ENCODE measurements at regions not wholly inside any gene's neighbourhood (a gene's known extent, or its start where the extent isn't known, plus 50 kb on each side); places are given as distances from the start of the nearest gene placed in this dataset.
A peak's percentile ranks its signal among the peaks of the same experiment; 100 is the strongest.

DNA sequence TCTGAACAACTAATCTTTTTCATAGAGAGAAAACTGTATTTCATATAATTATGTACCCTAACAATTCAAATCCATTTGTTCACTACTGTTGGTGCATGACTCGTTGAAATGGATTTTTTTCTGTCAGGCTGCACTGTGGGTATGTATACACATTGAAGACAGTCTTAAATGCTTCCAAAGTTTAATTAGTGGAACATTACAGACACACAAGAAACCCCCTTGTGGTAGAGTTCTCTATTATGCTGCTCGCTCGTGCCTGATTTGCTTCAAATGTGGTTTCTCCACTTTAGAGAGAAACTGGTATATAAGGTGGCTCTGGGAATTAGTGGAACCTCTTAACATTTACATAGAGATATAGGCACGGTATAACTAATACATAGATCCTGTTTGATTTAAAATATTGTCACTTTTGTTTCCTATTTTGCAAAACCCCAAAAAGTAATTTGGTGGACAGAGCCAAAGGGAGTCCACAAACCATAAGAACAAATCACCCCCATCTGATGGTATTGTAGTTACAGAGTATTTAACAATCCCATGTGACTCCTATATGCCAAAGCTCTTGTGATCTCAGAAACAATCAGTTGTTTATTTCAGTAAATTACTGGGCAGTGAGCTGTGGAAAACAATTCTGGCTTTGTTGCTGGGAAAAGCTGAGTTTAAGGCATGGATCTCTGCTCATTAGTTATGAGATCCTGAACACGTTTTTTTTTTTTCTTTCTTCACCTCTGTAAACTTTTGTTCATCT, 159.5 kb downstream of the BRMS1L start:
- Histone ChIP-seq H3K9me3 (ENCODE audit: insufficient read depth, low read length, severe bottlenecking) (no peaks in the 10 kb centered on the region), H3K4me3 (ENCODE audit: low read depth in 1 of 2, low read length in 2 of 2) (no peak overlapping the region), H2AFZ (ENCODE audit: low read depth, low read length) (no peak overlapping the region), H3K79me2 (ENCODE audit: insufficient read depth, low read length) (no peaks in the 10 kb centered on the region), H3K9ac (ENCODE audit: low read depth, low read length) (no peak overlapping the region), H4K20me1 (ENCODE audit: insufficient read depth, low read length) (no peaks in the 10 kb centered on the region), H3K4me2 (ENCODE audit: insufficient read depth, low read length) (no peak overlapping the region), H3K27me3 (ENCODE audit: insufficient read depth, low read length, poor library complexity) (no peaks in the 10 kb centered on the region), H3K36me3 (ENCODE audit: insufficient read depth, low read length) (no peaks in the 10 kb centered on the region), H3K27ac (ENCODE audit: low read length) (no peak overlapping the region), H3K4me1 (ENCODE audit: insufficient read depth, low read length) (peaks cover 17% of the 10 kb centered on the region)
- DNase-seq (peak; percentile 50), ATAC-seq (ENCODE audit: insufficient read depth, low read depth) (peak; percentile 60)
- no peak for TF ChIP-seq EZH2 (IDR thresholded peaks at IDR 0.05; ENCODE audit: borderline replicate concordance, low read depth, low read length, severe bottlenecking)
- TF ChIP-seq, protein P1, sequence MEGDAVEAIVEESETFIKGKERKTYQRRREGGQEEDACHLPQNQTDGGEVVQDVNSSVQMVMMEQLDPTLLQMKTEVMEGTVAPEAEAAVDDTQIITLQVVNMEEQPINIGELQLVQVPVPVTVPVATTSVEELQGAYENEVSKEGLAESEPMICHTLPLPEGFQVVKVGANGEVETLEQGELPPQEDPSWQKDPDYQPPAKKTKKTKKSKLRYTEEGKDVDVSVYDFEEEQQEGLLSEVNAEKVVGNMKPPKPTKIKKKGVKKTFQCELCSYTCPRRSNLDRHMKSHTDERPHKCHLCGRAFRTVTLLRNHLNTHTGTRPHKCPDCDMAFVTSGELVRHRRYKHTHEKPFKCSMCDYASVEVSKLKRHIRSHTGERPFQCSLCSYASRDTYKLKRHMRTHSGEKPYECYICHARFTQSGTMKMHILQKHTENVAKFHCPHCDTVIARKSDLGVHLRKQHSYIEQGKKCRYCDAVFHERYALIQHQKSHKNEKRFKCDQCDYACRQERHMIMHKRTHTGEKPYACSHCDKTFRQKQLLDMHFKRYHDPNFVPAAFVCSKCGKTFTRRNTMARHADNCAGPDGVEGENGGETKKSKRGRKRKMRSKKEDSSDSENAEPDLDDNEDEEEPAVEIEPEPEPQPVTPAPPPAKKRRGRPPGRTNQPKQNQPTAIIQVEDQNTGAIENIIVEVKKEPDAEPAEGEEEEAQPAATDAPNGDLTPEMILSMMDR (IDR thresholded peaks at IDR 0.05; ENCODE audit: borderline replicate concordance, extremely low read depth, low read length, poor library complexity, severe bottlenecking), result peak; percentile 36

DNA sequence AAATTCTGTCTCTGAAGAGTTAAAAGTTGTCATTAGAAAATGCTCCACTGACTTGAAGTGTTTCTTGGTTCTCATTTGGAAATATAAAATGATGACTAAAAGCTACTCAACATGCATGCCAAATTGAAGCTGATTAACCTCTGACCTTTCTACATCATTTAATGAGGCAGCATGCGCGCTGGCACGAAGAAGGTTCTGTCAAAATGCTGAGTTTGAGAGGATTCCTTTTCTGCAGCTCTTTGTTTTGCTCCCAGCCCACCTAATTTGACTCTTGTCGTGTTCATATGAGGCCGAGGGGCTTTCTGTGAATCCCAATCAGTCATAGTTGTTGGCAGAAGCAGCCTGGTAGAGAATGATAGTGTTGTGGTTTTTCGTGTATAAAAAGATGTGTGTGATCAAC, 153.4 kb downstream of the BRMS1L start:
- H3K27me3 ChIP-seq (ENCODE audit: insufficient read depth, low read length, poor library complexity), result no peaks in the 10 kb centered on the region
- no peak overlapping the region for H3K27ac ChIP-seq (ENCODE audit: low read length)
- no peak overlapping the region for H3K4me3 ChIP-seq (ENCODE audit: low read depth in 1 of 2, low read length in 2 of 2)
- DNase-seq (no peak), ATAC-seq (ENCODE audit: insufficient read depth, low read depth) (no peak)
- no peaks in the 10 kb centered on the region for H3K79me2 ChIP-seq (ENCODE audit: insufficient read depth, low read length)
- H4K20me1 ChIP-seq (ENCODE audit: insufficient read depth, low read length), result no peaks in the 10 kb centered on the region
- no peak overlapping the region for H3K4me2 ChIP-seq (ENCODE audit: insufficient read depth, low read length)
- no peak overlapping the region for H3K9ac ChIP-seq (ENCODE audit: low read depth, low read length)
- H3K9me3 ChIP-seq (ENCODE audit: insufficient read depth, low read length, severe bottlenecking), result no peaks in the 10 kb centered on the region
- no peaks in the 10 kb centered on the region for H3K4me1 ChIP-seq (ENCODE audit: insufficient read depth, low read length)
- no peaks in the 10 kb centered on the region for H3K36me3 ChIP-seq (ENCODE audit: insufficient read depth, low read length)
- H2AFZ ChIP-seq (ENCODE audit: low read depth, low read length), result no peak overlapping the region
- TF ChIP-seq, protein P1 (IDR thresholded peaks at IDR 0.05; ENCODE audit: borderline replicate concordance, extremely low read depth, low read length, poor library complexity, severe bottlenecking), result no peak
- TF ChIP-seq EZH2 (IDR thresholded peaks at IDR 0.05; ENCODE audit: borderline replicate concordance, low read depth, low read length, severe bottlenecking), result no peak

DNA sequence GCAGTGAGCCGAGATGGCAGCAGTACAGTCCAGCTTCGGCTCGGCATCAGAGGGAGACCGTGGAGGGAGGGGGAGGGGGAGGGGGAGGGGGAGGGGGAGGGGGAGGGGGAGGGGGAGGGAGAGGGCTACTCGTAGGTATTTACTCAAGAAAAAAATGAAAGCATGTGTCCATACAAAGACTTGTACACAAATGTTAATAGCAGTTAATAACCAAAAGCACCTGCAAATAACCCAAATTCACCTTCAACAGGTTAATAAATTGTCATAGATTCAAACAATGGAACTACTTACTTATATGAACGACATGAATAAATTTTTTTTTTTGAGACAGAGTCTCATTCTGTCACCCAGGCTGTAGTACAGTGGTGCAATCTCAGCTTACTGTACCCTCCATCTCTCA, 152.4 kb downstream of the BRMS1L start:
- TF ChIP-seq EZH2 (IDR thresholded peaks at IDR 0.05; ENCODE audit: borderline replicate concordance, low read depth, low read length, severe bottlenecking), result no peak
- TF ChIP-seq, protein P1 (IDR thresholded peaks at IDR 0.05; ENCODE audit: borderline replicate concordance, extremely low read depth, low read length, poor library complexity, severe bottlenecking), result no peak
- Histone ChIP-seq H3K9me3 (ENCODE audit: insufficient read depth, low read length, severe bottlenecking) (no peaks in the 10 kb centered on the region), H3K27ac (ENCODE audit: low read length) (no peak overlapping the region), H3K27me3 (ENCODE audit: insufficient read depth, low read length, poor library complexity) (no peaks in the 10 kb centered on the region), H3K36me3 (ENCODE audit: insufficient read depth, low read length) (no peaks in the 10 kb centered on the region), H3K4me1 (ENCODE audit: insufficient read depth, low read length) (no peaks in the 10 kb centered on the region), H2AFZ (ENCODE audit: low read depth, low read length) (no peak overlapping the region), H3K4me3 (ENCODE audit: low read depth in 1 of 2, low read length in 2 of 2) (no peak overlapping the region), H3K79me2 (ENCODE audit: insufficient read depth, low read length) (no peaks in the 10 kb centered on the region), H3K4me2 (ENCODE audit: insufficient read depth, low read length) (no peak overlapping the region), H4K20me1 (ENCODE audit: insufficient read depth, low read length) (no peaks in the 10 kb centered on the region), H3K9ac (ENCODE audit: low read depth, low read length) (no peak overlapping the region)
- no peak for DNase-seq
- no peak for ATAC-seq (ENCODE audit: insufficient read depth, low read depth)
